Forelimb muscle (tissue), 1 donor: ENCODE measurements at regions not wholly inside any gene's neighbourhood (a gene's known extent, or its start where the extent isn't known, plus 50 kb on each side); places are given as distances from the start of the nearest gene placed in this dataset.

Source experiments
- DNase-seq: peaks from one replicate; pipeline ENCODE4 v3.0.0-alpha.2; 2013; ENCODE audit warnings: low read depth

GRCh38 chr4:45099471-45099870 is 373.1 kb upstream of the GNPDA2 start:
- DNase-seq: no peak

- no peak for DNase-seq
These were observed 368.3 kb upstream of the GNPDA2 start for GRCh38 chr4:45094684-45095083.

- DNase-seq: no peak
These were observed 355.7 kb upstream of the GNPDA2 start for GRCh38 chr4:45082101-45082500.

- DNase-seq: no peak
These were observed 353.3 kb upstream of the GNPDA2 start for GRCh38 chr4:45079616-45080015.

- no peak for DNase-seq
These were observed 351.8 kb upstream of the GNPDA2 start for GRCh38 chr4:45078201-45078600.

- no peak for DNase-seq
These were observed 346.6 kb upstream of the GNPDA2 start for GRCh38 chr4:45072981-45073380.

GRCh38 chr4:45064741-45065140 is 338.4 kb upstream of the GNPDA2 start:
- DNase-seq: no peak

- no peak for DNase-seq
These were observed 337.3 kb upstream of the GNPDA2 start for GRCh38 chr4:45063696-45064095.

- no peak for DNase-seq
These were observed 336.7 kb upstream of the GNPDA2 start for GRCh38 chr4:45062935-45063545.

GRCh38 chr4:45043911-45044310 is 317.6 kb upstream of the GNPDA2 start:
- DNase-seq: no peak

- DNase-seq: no peak
These were observed 310.3 kb upstream of the GNPDA2 start for GRCh38 chr4:45036677-45037076.

GRCh38 chr4:45033676-45034419 is 307.5 kb upstream of the GNPDA2 start:
- no peak for DNase-seq

GRCh38 chr4:45030059-45030458 is 303.7 kb upstream of the GNPDA2 start:
- no peak for DNase-seq

GRCh38 chr4:45007508-45007907 is 281.2 kb upstream of the GNPDA2 start:
- no peak for DNase-seq

- DNase-seq: no peak
These were observed 279.7 kb upstream of the GNPDA2 start for GRCh38 chr4:45006078-45006477.

GRCh38 chr4:45004847-45005565 is 278.6 kb upstream of the GNPDA2 start:
- DNase-seq: no peak

- DNase-seq: no peak
These were observed 278.0 kb upstream of the GNPDA2 start for GRCh38 chr4:45004326-45004725.

GRCh38 chr4:44996276-44996845 is 270.0 kb upstream of the GNPDA2 start:
- DNase-seq: no peak

- DNase-seq: no peak
These were observed 261.7 kb upstream of the GNPDA2 start for GRCh38 chr4:44988011-44988410.

GRCh38 chr4:44985938-44986337 is 259.6 kb upstream of the GNPDA2 start:
- DNase-seq: no peak

- no peak for DNase-seq
These were observed 258.8 kb upstream of the GNPDA2 start for GRCh38 chr4:44985152-44985551.

GRCh38 chr4:44984083-44984482 is 257.7 kb upstream of the GNPDA2 start:
- no peak for DNase-seq

- DNase-seq: no peak
These were observed 256.7 kb upstream of the GNPDA2 start for GRCh38 chr4:44983083-44983482.
